ENCODE measurements at regions not wholly inside any gene's neighbourhood (a gene's known extent, or its start where the extent isn't known, plus 50 kb on each side); places are given as distances from the start of the nearest gene placed in this dataset.

DNA sequence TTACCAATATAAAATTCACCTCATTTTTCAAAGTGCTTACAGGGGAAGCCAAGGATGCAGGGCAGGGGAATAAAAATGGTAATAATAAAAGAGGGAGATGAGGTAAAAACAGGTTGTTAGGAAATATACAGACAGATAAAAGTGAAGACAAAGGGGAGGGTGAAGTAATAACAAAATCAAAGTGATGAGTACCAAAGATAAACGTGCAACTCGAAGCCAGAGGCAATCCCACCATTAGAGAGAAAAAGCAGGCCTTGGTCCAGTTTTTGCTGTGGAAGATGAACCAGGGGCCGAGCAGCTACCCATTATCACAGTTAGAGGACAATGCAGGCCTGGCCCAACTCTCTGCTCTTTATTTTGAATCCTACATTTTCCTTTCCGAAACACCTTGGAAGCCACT lies 99.6 kb upstream of the UPP2 start:
- H3K4me1 Mint-ChIP-seq = peaks cover 3% of the 10 kb centered on the region
- H3K27me3 Mint-ChIP-seq (ENCODE audit: low read depth in 3 of 3) = peaks cover 2 to 3% (median 2%) of the 10 kb centered on the region in 3 donors
- no peak for DNase-seq
- Histone ChIP-seq H3K4me2 (replicated peaks; ENCODE audit: extremely low read depth, low read length, poor library complexity, severe bottlenecking) (no peak overlapping the region), H3K4me1 (ENCODE audit: control insufficient read depth in 1 of 2, insufficient read depth in 2 of 2, low read length in 2 of 2) (no peaks in the 10 kb centered on the region), H3K27me3 (ENCODE audit: control insufficient read depth in 2 of 2, insufficient read depth in 2 of 2, low read length in 2 of 2) (no peaks in the 10 kb centered on the region), H3K27ac (ENCODE audit: low read depth in 1 of 2, low read length in 2 of 2) (no peak overlapping the region), H3K9me3 (replicated peaks in 1 of 2; ENCODE audit: control insufficient read depth in 1 of 2, insufficient read depth in 1 of 2, low read length in 2 of 2) (no peaks in the 10 kb centered on the region), H3K4me3 (replicated peaks in 1 of 3; ENCODE audit: low read depth in 2 of 3, low read length in 3 of 3) (no peak overlapping the region), H3K36me3 (replicated peaks in 1 of 2; ENCODE audit: control insufficient read depth in 1 of 2, insufficient read depth in 2 of 2, low read length in 2 of 2) (no peaks in the 10 kb centered on the region), H4K20me1 (ENCODE audit: insufficient read depth, low read length) (no peaks in the 10 kb centered on the region), H2AFZ (ENCODE audit: insufficient read depth, low read depth, low read length, poor library complexity, severe bottlenecking) (no peak overlapping the region), H3K79me2 (ENCODE audit: insufficient read depth, low read length) (no peaks in the 10 kb centered on the region), H3K9ac (ENCODE audit: insufficient read depth, low read length, poor library complexity, severe bottlenecking) (no peak overlapping the region)
- no peaks in the 10 kb centered on the region for H3K36me3 Mint-ChIP-seq
- TF ChIP-seq, protein P1, sequence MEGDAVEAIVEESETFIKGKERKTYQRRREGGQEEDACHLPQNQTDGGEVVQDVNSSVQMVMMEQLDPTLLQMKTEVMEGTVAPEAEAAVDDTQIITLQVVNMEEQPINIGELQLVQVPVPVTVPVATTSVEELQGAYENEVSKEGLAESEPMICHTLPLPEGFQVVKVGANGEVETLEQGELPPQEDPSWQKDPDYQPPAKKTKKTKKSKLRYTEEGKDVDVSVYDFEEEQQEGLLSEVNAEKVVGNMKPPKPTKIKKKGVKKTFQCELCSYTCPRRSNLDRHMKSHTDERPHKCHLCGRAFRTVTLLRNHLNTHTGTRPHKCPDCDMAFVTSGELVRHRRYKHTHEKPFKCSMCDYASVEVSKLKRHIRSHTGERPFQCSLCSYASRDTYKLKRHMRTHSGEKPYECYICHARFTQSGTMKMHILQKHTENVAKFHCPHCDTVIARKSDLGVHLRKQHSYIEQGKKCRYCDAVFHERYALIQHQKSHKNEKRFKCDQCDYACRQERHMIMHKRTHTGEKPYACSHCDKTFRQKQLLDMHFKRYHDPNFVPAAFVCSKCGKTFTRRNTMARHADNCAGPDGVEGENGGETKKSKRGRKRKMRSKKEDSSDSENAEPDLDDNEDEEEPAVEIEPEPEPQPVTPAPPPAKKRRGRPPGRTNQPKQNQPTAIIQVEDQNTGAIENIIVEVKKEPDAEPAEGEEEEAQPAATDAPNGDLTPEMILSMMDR (IDR thresholded peaks at IDR 0.05) = no peak
- intact Hi-C loops (cut with micrococcal nuclease) = loop anchor here (10.0 kb wide), 1 partner anchor 697 kb away; no protein-coding TSS in a partner anchor
- WGBS (ENCODE audit: insufficient coverage) = 96% methylated on average over 4 of the region's 4 CpGs
- no peak overlapping the region for H3K27ac Mint-ChIP-seq
- H3K9me3 Mint-ChIP-seq = peaks cover 0 to 4% (median 0%) of the 10 kb centered on the region in 7 donors
- H3K4me3 Mint-ChIP-seq = no peak overlapping the region

DNA sequence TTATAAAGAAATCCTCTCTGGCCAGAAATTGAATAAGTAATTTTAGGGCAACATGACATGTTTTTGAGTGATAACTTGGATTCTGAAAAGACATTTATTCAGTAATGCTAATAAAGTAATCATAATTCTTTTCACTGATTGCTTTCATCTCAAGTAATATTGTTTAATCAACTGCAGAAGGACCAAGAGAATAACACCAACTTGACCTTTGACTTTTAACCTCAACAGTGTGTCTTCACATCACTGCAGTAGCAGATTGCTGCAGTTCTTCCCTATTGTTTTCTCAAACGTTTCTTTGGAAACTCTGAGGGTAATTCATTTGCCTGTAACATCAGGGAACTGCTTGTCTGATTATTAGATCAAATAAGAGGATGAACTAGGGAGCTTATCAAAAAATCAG lies 104.9 kb upstream of the UPP2 start:
- Histone ChIP-seq H3K9me3 (replicated peaks in 1 of 2; ENCODE audit: control insufficient read depth in 1 of 2, insufficient read depth in 1 of 2, low read length in 2 of 2) (no peaks in the 10 kb centered on the region), H2AFZ (ENCODE audit: insufficient read depth, low read depth, low read length, poor library complexity, severe bottlenecking) (no peak overlapping the region), H3K36me3 (replicated peaks in 1 of 2; ENCODE audit: control insufficient read depth in 1 of 2, insufficient read depth in 2 of 2, low read length in 2 of 2) (no peaks in the 10 kb centered on the region), H3K27ac (ENCODE audit: low read depth in 1 of 2, low read length in 2 of 2) (no peak overlapping the region), H3K4me2 (replicated peaks; ENCODE audit: extremely low read depth, low read length, poor library complexity, severe bottlenecking) (no peak overlapping the region), H3K9ac (ENCODE audit: insufficient read depth, low read length, poor library complexity, severe bottlenecking) (no peak overlapping the region), H3K4me3 (replicated peaks in 1 of 3; ENCODE audit: low read depth in 2 of 3, low read length in 3 of 3) (no peak overlapping the region), H4K20me1 (ENCODE audit: insufficient read depth, low read length) (no peaks in the 10 kb centered on the region), H3K79me2 (ENCODE audit: insufficient read depth, low read length) (no peaks in the 10 kb centered on the region), H3K4me1 (ENCODE audit: control insufficient read depth in 1 of 2, insufficient read depth in 2 of 2, low read length in 2 of 2) (no peaks in the 10 kb centered on the region), H3K27me3 (ENCODE audit: control insufficient read depth in 2 of 2, insufficient read depth in 2 of 2, low read length in 2 of 2) (no peaks in the 10 kb centered on the region)
- H3K9me3 Mint-ChIP-seq = peaks cover 0 to 13% (median 3%) of the 10 kb centered on the region in 7 donors
- no peaks in the 10 kb centered on the region for H3K4me1 Mint-ChIP-seq
- no peaks in the 10 kb centered on the region for H3K36me3 Mint-ChIP-seq
- H3K4me3 Mint-ChIP-seq = no peak overlapping the region
- intact Hi-C loops (cut with micrococcal nuclease) = no loop called here
- peaks cover 0 to 3% (median 2%) of the 10 kb centered on the region in 3 donors for H3K27me3 Mint-ChIP-seq (ENCODE audit: low read depth in 3 of 3)
- WGBS (ENCODE audit: insufficient coverage) = no CpG with 5 or more reads among the region's 1 CpG
- no peak for DNase-seq
- TF ChIP-seq, protein P1 (IDR thresholded peaks at IDR 0.05) = no peak
- H3K27ac Mint-ChIP-seq = no peak overlapping the region

Data from CD14-positive monocyte (primary cell).